ENCODE measurements at regions not wholly inside any gene's neighbourhood (a gene's known extent, or its start where the extent isn't known, plus 50 kb on each side); places are given as distances from the start of the nearest gene placed in this dataset.
"Not testable (repeated sequence)": the region's sequence is repeated elsewhere in the genome, so short reads cannot be mapped to it uniquely, and the experiment has no call there.

DNA sequence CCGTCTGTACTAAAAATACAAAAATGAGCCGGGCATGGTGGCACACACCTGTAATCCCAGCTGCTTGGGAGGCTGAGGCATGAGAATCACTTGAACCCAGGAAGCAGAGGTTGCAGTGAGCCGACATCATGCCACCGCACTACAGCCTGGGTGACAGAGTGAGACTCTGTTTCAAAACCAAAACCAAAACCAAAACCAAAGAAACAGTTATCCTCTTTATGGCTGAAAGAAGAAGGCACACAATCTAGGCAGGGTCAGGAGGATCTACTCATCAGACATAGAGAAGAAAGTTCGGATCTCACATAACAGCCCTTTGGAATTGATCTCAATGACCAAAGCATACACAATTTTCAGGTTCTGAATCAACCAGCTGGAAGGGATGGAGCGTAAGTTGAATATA, 411.3 kb upstream of the SLC35B3 start:
- DNase-seq = not testable (repeated sequence)

DNA sequence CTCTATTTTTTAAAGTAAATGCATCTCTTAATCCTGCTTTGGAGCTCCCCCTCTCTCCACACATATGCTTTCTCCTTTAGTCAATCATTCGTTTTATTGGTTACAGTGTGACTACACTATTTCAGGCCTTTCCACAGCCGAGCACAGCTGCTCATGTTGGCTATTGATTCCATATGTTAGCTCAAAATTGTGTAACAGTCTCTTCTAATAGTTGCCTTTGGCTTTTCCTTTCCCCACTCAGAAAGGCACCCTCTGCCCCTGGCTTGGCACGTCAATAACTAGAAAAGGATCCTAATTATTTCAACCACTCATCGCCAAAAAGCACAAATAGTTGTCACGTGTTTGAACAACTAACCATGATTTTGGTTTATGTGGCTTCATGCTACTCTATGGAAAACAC, 410.3 kb upstream of the SLC35B3 start:
- no peak for DNase-seq

DNA sequence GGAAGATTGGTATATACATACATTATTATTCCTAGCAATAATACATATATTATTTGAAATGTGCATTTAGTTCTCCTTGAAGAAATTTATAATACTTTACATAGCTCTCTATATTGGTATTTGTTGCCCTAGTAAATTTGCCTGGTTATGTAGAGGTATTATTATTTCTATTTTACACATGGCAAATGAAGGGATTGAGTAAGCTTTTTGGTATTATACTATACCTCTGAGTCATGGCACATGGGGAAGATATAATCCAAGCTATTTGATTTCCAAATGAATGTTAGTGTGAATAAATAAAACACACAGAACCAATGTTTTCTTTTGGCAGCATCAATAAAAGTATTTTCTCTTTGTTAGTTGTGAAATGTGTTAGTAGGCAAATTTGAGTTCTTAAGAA, 409.6 kb upstream of the SLC35B3 start:
- no peak for DNase-seq

DNA sequence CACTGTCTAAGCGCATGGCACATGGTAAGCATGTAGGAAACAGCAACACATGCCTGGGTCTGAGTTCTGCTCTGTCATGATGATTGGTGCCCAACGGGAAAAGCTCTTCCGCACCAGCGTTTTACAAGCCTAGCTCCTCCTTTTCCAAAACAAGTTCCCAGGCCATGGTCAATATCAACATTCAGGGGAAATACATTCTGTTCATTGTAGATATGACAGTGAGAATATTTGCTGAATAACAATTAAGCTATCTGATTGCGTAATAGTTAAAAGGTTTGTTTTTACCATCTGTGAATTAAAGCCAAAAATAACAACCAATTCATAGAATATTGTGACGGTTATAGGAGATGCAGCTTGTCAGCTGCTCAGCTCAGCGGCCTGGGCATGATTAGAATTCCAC, 404.3 kb upstream of the SLC35B3 start:
- DNase-seq = no peak

DNA sequence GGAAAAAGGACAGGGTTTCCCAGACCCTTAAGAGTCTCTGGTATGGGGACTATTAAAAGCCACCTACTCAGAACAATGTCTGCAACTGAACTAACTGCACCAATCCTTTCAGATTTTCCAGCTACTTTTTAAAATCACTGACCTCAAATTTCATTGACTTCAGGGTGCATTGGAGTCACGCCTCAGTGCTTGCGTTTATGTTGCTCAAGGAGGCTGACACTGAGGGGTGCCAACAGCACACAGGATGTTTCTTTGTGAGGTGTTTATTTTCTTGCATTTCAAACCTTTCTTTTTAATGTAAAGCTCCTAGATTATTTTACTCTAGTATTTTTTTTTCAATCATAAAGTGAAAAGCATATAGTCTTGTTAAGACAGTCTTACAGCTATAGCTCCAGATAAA, 402.0 kb upstream of the SLC35B3 start:
- DNase-seq = no peak

DNA sequence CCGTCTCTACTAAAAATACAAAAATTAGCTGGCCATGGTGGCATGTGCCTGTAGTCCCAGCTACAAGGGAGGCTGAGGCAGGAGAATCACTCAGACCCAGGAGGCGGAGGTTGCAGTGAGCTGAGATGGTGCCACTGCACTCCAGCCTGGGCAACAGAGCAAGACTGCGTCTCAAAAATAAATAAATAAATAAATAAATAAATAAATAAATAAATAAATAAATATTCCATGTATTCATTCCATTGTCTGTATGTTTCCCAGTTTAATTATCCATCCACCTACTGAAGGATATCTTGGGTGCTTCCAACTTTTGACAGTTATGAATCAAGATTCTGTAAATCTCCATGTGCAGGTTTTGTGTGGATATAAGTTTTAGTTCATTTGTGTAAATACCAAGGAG, 397.4 kb upstream of the SLC35B3 start:
- not testable (repeated sequence) for DNase-seq

DNA sequence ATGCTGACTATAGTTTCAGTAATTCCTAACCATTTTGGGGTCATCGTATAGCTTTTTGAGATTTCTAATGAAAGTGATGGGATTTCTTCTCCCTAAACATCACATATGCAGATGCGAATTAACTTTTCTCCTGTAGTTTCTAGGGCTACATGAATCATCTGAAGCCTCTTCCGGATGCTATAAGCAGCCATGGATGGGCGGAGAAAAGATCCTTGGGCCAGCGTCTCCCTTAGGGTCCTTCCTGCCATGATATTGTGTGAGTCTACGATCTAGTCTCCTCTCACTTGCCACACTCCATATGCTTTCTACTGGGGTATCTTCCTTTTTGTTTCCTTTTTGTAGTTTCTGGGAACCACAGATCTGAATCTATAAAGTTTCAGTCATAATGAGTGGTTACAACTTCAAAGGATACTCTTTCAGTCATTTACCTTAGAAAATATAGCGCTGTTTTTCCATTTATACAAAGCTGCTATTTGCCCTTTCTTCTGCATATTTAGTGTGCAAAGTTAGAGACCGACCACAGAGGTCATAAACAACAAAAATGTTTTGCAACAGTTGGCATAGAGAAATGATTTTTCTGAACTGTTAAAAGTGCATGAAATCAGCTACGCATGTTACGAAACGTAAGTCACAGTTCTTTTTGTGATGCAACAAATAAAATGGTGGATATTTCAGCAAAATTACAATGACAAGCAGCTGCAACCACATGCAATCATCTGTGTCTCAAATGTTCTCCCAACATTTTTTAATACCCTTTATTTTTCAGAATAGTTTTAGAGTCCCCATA, 396.2 kb upstream of the SLC35B3 start:
- no peak for DNase-seq

DNA sequence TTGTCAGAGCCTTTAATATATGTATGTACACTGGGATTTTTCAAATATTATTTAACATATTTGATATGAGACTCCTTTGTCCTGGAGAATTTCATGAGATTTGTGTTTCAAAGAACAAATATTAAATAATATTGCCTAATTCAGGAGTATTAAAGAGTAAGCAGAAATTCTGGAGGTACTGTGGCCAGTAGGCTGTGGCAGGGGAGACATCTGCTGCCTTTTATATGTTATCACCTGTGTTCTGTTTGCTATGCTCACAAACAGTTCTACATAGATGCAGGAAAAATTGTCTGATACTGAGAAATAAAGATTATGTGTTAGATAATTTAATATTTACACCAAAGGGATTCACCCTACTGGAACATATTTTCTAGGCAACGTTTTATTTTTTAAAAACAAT, 395.4 kb upstream of the SLC35B3 start:
- DNase-seq = no peak

GRCh38 chr6:8829796-8830195, 394.5 kb upstream of the SLC35B3 start:
- no peak for DNase-seq

DNA sequence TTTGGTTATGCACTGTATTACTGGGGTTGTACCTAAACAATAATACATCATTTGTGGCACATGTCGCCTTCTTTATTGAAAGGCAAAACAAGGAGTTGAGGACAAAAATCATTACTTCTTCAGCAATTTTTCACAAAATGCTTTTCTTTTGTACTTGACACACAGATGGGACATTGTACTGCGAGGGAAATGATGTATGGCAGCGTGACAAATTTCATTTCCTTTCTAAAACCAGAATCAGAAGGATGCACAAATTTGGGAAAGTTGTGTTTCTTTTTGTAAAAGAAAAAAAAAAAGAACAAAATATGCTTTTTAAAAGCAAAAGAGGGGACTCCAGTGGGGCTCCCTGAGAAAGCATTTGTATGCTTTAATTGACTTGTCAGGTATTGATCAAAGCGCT, 394.0 kb upstream of the SLC35B3 start:
- DNase-seq = no peak

- DNase-seq = no peak
Measured at GRCh38 chr6:8828376-8828775, 393.0 kb upstream of the SLC35B3 start.

GRCh38 chr6:8825726-8826125, 390.4 kb upstream of the SLC35B3 start:
- no peak for DNase-seq

GRCh38 chr6:8821981-8822381, 386.6 kb upstream of the SLC35B3 start:
- DNase-seq = no peak

DNA sequence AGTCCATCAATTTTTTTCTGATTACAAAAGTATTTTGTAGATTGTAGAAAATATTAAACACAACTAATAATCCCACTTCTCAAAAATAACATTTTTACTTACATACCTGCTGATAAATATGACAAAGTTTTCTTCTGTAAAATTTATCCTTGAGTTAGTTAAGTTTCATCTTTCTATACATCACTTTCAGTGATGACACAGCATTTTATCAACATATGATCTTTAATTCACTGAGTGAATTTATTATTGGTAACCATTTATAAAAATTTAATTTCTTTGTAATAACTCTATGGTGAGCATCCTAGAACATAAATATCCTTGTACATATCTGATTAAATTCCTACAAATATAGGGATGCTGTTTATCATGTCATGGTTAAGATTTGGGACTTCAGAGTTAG, 385.0 kb upstream of the SLC35B3 start:
- DNase-seq = no peak

GRCh38 chr6:8819446-8819845, 384.1 kb upstream of the SLC35B3 start:
- DNase-seq = no peak

DNA sequence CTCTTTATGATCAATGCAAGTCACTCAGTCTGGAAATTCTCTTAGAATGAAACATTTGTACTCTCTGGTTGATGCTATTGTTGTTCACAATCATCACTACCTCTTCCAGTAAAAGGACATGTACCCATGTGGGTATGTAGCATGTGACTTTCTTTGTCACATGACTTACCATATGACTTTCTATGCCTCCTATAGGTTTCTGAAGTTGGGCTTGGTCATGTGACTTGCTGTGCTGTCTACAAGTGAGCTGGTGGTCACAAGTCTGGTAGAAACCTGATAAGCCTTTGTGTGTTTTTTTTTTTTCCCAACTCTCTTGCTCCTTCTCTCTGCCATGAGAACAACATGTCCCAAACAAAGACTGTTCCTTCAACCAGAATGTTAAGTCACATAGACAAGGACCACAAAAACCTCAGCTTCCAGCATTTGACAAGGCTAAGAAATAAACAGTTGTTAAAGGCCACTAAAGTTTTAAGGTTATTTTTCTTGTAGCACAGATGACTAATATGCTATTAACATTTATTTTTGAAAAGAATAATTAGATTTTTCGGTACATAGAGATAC, 379.2 kb upstream of the SLC35B3 start:
- no peak for DNase-seq

- no peak for DNase-seq
Measured at GRCh38 chr6:8810325-8810724, 375.0 kb upstream of the SLC35B3 start.

GRCh38 chr6:8809662-8810061, 374.3 kb upstream of the SLC35B3 start:
- DNase-seq = no peak

DNA sequence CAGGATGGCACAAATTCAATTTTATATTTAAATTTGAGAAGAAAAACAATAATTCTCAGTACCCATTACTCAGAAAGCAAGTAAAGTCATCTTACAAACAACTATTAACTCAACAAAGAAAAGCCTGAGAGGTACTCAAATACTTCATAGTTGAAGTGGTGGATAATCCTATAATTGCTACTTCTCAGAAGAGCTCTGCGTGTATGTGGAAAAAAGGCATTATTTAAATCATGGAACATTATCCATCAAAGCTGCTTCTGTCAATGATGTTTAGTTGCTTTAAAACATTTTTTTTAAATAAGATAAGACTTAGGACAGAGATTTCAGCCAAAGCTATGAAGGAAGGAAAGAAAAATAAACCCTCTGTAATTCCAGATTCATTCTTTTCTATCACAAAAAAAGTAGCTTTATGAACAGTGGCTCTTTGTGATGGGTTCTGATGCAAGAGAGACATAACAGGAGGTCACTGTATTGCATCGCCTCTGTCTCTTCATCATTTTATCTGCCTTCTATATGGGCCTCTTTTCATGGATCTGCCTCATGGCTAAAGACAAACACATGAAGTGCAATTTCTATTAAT, 367.9 kb upstream of the SLC35B3 start:
- DNase-seq = no peak

DNA sequence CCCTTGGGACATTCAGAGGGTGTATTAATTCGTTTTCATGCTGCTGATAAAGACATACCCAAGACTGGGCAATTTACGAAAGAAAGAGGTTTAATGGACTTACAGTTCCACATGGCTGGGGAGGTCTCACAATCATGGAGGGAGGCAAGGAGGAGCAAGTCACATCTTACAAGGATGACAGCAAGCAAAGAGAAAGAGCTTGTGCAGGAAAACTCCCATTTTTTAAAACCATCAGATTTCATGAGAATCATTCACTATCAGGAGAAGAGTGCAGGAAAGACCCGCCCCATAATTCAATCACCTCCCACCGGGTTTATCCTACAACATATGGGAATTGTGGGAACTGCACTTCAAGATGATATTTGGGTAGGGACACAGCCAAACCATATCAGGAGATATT, 367.1 kb upstream of the SLC35B3 start:
- not testable (repeated sequence) for DNase-seq

GRCh38 chr6:8794420-8794819, 359.1 kb upstream of the SLC35B3 start:
- no peak for DNase-seq

GRCh38 chr6:8789878-8790277, 354.5 kb upstream of the SLC35B3 start:
- DNase-seq = no peak

DNA sequence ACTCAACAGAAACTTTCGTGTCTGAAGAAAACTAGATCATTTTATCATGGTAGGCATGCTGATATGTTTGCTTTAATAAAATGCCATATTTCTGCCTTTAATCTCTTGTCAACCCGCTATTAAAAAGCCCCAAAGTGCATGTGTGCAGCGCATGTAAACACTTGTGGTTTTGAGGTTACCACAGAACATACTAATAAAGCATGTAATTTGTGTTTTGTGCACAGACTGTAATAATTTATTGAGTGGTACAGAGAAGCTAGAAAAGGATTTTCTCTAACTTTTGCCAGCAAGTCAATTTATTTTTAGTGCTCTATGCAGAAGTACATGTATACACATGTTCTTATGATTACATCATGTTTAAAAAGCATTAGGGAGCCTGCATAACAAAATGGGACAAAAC, 349.9 kb upstream of the SLC35B3 start:
- no peak for DNase-seq

GRCh38 chr6:8783191-8783590, 347.8 kb upstream of the SLC35B3 start:
- no peak for DNase-seq

DNA sequence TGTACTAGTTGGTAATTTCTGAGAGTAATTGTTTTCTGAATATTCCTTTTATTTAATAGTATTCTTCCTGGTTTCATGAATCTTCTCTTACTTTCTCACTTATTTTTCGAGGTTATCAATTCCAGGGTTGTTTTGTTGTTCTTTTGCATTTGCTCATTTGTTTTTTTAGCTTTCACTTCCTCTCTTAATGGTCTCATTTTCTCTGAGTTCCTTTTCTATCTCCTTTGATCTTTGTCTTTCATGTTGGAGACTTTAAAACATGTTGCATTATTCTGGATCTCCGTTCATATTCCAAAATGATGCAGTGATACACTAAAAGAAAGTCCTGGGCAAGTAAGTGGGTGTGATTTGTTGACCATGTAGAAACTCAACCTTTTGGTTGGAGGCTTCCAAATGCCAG, 345.3 kb upstream of the SLC35B3 start:
- no peak for DNase-seq
